MV-4-11 (cell line): ENCODE measurements at regions not wholly inside any gene's neighbourhood (a gene's known extent, or its start where the extent isn't known, plus 50 kb on each side); places are given as distances from the start of the nearest gene placed in this dataset.

Experiments
- DNase-seq: peaks from one replicate; lab custom pipeline; 2025; lab: John Stamatoyannopoulos, UW

DNA sequence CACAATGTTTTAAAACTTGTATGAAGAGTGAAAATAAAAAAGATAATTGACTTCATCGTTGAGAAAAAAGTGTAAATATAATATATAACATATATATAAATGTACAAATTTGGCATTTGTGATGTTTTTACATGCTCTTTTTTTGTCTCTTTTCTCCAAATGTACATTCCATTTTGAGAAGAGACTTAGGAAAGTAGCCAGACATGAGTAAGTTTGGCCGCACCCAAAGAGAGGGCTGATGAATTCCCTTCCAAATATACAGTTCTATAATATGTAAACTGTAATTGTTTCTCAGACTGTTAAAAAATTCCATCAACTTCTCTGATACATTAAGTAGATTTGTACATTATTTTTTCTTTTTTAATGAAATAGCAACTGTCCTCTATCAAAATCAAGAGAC is 193.2 kb upstream of the MAP3K1 start:
- DNase-seq, result no peak

DNA sequence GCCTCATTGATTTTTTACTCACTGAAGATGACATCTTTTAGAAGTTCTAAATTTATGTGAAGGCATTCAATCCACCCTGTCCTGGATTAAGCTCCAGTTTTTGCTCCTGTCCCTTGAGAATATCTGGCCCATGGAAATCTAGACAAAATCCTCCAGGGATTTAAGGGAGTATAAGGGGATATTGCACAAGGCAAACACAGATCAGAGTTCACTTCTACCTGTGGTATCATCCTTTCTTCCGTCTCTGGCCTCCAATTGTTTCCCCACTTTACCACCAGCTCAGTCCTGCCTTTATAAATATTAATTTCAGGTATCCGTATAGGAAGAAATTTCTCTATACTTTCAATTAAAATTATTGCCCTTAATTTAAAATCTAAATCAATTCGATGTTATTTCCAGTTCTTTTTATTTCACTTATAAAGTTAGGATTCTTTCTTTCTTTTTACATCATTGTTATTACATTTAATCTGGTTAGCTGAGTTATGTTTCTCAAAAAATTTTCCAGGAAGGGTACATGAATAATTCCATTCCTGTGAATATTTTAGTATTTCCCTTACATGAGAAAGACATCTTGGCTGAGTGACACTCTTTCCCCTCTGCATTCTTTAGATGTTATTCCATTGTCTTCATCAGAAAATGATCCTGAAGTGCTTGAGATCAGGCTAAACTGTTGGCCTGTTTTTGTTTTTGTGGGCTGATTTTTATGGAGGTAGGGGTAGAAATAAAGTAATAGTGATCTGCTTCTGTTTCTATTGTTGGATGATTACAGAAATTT is 194.3 kb upstream of the MAP3K1 start:
- no peak for DNase-seq

DNA sequence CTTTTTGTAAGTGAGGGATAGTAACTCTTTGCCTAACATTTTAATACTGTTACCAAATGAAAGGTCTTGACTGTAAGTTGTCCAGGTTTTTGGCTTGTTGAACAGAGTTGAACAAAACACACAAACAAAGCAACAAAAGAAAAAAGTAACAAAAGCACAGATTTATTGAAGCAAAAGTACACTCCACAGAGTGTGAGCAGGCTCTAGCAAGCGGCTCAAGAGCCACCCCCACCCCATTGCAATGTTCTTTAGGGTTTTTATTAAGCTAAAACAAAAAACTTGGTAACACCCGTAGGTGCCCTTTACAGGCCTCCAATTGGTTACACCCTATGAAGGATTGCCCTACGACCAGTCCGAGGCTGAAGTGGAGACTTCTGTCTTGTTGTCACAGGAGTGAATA is 197.4 kb upstream of the MAP3K1 start:
- no peak for DNase-seq

DNA sequence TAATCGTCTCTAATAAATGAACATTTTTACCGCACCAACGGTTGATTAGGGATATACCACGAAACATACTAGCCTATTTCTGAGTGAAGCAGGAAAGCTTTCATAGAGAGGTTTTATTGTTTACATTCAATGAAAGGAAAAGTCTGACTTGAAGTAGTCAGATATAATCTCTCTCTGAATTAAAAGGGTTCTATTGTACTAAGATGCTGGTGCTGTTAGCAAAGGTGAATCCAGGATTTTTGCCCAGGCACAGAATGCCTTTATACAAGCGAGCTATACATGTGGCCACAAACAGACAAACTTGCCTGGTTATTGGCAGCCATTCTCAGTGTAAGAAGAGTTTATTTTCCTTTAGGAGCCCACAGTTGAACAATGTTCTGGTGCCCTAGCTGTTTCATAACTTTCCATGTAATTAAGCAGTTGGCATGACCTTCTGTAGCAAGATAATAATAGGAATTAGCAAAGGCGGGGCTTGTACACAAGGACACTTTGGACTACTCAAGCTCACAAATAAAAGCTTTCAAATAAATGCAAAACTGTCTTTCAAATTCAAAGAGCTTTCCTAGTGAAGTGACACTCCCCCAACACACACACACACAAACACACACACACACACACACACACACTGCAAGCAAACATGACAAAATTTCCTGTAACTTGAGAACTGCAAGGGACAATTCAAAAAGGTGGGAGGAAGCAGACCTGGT is 198.7 kb upstream of the MAP3K1 start:
- no peak for DNase-seq

DNA sequence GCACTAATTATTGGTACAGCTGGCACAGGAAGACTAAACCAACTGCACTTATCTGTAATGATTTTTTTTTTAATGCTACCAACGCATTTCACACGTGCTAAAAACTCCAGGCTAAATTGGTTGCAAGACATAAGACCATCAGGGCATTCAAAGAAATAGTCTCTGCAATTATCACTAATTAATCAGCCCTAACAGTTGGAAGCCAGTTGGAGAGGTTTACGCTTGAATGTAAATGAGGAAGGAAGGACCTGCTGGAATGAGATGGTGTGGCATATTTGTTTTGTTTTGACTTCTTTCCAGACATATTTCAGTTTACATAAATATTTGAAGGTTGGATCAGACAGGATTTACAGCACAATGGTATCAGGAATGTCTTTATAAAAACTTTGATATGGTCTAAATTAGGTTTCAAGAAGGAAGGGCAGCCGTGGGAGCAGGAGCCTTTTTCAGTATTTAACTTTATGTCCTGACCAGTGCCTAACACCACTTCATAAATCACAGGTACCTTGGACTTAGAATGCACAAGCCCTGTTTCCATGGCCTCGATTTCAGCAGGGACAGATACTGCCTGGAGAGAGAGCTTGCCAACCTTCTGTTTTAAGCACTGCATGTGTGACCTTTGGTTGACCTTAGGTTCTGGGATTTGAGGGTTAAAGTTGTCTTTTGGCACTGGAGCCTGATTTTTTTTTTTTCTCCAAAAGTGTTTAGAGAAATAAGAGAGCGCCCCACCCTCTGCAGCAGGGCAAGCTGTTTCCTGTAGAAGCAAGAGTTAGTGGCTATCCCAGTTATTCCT is 199.8 kb upstream of the MAP3K1 start:
- peak; percentile 36 for DNase-seq

DNA sequence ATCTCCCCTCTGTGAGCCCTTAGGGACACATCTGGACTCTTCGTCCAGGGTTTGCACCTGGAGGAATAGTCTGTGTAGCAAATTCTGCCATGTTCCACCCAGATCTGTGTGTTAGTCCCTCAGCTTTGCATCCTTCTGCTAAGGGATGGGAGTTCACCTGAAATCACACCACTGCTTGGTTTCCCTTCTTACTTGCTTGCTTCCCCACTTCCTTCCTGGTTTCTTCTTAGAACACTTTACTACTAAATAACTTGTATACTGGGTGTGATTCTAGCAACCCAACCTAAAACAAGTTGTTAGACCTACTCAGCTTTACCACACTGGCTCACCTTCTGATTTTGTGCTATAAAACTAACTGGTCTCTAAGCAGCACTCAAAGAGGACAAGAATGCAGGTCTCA is 202.6 kb upstream of the MAP3K1 start:
- DNase-seq, result no peak

DNA sequence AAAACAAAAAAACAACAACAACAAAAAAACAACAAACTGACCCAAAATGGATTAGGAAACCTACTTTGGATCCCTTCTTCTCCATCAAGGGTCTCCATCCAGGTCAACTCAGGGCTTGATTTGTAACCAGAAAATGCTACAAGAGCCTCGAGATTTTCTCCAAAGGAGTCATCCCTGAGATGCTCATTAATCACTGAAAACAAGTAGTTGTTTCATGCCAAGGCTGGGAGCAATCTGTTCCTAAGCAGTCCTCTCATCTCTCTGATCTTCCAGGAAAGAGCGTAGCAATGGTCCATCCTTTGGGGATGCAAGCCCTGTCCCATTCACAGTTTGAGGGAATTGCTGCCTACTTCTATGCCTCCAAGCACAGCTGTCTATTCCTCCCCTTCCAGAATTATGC is 203.0 kb upstream of the MAP3K1 start:
- no peak for DNase-seq

DNA sequence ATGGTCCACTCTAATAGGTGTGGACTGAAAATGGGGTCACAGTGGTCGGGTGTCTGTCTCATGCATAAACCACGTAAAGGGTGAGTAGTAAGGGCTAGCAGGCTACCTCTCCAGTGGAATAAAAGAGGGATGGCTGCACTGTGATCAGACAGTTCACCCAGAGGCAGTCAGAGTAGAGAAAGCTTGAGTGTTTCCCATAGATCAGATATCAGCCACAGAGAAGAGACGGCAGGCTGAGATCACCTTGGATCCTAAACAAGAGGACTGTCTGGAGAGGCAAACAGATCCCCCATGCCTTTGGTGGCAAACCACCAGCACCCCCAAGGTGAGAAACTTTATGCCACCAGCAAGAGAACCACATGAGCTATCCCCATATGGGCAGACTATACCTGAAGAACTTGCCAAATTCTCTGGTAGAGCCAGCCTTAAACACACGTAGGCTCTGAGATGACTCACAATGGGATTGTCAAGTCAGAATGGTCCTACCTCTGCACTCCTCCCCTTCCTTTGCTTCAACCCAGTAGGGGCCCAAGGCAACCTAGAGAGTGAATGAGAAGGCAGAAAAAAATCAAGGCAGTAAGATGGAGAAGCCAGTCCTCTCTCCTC is 205.2 kb upstream of the MAP3K1 start:
- no peak for DNase-seq

DNA sequence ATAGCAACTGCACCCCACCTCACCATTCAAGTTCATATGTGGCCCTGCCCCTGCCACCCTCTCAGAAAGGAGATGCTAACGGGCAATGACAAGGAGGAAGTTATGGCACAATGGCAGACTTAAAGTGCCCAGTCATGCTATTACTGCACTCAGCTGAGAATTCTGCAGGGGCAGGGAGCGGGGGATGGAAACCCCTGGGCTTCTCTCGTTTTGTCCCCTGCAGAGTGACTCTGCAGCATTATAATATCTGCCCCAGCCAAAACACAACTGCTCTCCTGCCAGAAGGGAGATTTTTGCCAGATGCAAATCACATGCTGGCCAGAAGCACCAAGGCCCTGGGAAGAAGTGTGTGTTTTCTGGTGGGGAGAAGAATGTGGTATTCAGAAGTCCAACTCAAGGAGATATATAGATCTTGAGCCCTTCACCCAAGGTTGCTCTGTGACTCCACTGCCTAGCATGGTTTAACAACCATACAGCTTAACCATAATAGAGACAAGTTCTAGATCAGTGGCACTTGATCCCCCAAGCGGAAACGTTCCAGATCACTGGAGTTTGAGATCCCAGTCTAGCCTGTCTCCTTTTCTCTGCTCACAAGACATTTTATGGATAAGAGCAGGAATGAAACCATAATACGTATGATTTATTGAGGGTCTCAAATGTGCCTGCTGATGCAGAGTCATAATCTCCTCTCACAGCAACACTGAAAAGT is 207.0 kb upstream of the MAP3K1 start:
- DNase-seq, result peak; percentile 54

DNA sequence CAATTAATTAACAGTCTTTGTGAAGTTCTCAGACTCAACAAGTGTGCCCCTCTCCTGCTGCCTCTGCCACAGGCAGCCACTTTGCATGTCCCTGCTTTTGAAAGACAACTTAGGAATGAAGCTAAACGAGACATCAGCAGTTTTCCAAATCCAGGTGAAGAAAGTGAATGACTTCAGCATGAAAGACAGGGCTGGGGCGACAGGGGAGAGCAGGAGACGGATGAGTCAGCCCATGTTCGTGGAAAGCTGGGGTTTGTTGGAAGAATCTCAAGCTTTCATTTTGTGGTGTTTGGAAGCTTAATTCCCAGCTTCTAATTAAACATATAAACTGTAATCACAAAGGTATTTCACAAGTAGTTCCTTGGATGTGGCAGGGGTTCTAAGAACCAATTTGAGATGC is 207.8 kb upstream of the MAP3K1 start:
- no peak for DNase-seq

DNA sequence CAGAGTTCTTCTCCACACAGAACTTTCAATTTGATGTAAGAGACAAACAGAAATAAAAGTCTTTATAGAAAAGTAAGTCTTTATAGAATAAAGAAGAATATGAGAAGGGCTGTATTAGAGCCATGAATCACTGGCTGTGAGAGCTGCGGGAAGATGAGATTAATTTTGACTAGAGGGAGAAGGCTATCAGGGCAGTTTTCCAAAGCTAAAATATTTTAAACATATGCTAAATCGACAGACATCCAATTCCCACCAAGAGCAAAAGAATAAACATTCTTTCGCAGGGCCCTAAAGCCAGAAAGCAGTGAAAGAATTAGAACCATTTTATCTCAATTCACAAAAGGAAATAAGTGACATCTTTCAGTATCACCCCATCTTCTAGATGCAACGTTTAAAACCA is 208.3 kb upstream of the MAP3K1 start:
- no peak for DNase-seq

DNA sequence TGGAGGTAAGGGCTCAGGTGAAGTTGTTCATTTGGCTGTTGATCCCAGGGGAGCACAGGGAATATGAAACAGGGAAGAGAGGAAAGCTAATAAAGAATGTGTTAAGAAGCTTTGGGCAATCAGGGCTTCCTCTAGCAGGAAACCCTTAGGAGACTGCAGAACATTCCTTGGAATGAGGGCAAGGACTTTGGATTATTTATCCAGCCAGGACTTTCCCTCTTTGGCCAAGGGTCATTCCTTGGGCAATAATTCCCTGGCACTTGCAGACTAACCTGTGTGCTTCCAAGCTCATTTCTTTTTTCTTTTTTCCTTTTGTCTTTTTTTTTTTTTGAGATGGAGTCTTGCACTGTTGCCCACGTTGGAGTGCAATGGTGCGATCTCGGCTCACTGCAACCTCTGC is 209.2 kb upstream of the MAP3K1 start:
- no peak for DNase-seq

DNA sequence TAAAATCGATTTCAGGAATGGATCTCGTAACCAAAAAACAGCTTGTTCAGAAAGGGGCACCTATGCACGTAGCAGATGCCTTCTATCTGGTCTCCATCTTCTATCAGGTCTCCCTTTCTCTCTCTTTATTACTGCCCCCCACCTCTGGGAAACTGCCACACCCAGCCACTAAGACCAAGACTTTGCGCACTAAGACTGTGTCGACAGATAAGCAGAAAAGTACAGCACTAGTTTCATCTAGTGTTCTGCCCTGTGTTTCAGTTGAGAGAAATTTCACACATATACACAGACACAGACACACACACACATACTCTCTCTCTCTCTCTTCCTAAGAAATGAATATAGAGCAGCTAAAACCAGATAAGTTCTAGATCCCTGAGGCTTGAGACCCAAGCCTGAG is 210.1 kb upstream of the MAP3K1 start:
- no peak for DNase-seq

DNA sequence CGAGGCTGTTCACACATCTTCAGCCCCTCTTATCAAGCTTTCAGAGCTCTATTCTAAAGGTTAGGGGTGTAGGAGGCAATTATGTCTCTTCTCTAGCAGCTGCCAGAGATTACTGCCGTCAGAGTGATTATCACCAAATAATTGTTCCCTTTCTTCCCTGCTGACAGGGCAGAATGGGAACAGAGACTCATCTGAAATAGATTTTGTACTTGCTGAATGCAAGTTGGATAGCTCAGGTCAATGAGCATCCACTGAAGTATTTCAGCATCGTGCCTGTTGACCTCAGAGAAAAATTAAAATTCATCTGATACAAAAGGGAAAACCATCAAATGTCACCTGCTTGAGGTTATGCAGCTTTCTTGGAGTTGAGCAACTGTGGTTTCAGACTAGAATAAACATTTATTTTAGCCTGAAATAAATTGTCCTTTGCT is 213.7 kb upstream of the MAP3K1 start:
- no peak for DNase-seq

DNA sequence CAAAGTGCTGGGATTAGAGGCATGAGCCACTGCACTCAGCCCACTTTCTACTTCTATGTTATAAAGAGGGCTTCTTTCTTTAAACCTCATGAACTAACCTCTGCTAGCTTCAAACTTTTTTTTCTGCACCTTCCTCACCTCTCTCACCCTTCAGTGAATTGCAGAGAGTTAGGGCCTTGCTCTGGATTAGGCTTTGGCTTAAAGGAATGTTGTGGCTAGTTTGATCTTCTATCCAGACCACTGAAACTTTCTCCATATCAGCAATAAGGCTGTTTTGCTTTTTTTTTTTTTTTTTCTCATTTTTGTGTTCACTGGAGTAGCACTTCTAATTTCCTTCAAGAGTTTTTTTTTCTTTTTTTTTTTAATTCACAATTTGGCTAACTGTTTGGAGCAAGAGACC is 216.4 kb upstream of the MAP3K1 start:
- no peak for DNase-seq

DNA sequence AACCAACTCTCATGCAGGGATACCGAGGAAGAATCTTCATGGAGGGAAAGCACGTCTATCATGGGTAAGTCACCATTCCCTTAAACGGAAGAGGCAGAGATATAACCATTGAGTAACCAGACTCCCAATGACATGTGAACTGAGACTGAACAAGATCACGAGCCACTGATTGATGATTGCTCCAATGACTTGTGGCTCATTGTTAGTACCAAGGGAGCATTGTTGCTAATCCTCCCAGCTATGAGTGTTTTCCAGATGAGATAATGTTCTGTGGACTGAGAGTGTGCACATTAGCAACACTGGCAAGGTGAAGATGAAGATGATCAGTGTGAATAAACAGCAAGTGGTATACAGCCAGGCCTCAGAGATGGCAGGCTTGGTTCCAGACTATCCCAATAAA is 219.2 kb upstream of the MAP3K1 start:
- no peak for DNase-seq

DNA sequence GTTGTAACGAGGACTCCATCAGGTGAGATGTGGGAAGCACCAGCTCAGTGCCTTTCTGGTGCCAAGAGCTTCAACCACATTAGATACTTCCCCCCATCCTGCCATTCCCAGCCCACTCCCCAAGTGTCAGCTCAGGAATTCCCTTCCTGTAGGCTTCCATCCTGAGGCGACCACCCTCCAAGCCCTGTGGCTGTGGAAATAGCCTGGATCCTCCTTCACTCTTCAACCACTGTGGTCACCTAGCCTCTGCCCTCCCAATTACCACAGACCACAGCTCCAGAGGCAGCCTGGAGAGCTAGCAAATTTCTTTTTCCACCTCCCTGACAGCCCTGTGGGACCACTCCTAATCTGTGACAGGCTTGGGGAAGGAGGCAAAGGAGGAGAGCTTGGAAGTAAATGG is 219.8 kb upstream of the MAP3K1 start:
- DNase-seq, result no peak

DNA sequence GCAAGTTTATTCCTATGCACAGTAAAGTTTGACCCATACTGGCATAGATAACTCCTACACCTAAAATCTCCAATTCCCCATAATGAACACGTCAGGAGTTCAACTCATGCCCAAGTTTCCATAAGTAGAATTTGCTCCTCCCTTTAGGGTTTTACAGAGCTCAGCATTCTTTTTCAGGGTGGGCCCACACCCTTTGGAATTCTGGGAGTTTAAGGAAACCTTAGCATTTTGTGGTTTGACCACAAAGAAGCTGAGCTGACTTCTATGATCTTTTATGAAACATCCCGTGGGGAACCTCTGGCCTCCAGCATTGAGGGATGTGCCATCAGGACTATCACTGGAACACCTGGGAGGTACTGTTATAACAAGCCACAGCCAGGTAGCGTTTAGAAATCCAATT is 220.6 kb upstream of the MAP3K1 start:
- DNase-seq, result no peak

DNA sequence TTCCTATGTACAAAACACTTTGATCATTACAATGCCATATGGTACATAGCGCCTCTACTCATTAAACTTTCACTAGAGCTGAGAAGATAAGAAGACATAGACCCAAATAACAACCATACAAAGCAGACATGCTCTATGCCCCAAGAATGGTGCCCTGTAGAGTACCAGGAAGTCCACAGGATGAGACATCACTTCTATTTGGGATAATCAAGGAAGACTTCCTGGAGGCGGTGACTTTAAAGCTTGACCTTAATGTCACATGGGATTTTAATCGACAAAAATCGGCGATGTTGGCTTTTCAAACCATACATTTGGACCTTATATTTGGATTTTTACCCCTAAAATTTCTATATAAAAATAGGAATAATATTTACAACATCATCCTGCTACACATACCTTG is 224.3 kb upstream of the MAP3K1 start:
- no peak for DNase-seq

DNA sequence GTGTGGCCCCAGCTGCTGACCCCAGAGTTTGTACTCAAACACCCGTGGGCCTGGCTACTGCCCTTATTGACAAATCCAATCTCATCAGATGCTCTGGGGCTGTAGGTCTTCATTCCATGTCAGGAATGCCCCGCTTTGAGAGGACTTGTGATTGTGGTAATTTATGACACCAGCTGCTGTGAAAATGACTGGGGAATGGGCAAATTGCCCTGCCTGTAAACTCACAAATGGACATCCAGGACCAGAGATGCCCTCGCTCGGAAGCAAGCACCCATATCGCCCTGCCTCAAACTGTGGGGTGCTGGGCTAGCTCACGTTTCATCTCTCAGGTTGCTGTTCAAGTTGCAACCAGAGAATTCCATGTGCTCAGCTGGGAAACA is 225.9 kb upstream of the MAP3K1 start:
- no peak for DNase-seq

DNA sequence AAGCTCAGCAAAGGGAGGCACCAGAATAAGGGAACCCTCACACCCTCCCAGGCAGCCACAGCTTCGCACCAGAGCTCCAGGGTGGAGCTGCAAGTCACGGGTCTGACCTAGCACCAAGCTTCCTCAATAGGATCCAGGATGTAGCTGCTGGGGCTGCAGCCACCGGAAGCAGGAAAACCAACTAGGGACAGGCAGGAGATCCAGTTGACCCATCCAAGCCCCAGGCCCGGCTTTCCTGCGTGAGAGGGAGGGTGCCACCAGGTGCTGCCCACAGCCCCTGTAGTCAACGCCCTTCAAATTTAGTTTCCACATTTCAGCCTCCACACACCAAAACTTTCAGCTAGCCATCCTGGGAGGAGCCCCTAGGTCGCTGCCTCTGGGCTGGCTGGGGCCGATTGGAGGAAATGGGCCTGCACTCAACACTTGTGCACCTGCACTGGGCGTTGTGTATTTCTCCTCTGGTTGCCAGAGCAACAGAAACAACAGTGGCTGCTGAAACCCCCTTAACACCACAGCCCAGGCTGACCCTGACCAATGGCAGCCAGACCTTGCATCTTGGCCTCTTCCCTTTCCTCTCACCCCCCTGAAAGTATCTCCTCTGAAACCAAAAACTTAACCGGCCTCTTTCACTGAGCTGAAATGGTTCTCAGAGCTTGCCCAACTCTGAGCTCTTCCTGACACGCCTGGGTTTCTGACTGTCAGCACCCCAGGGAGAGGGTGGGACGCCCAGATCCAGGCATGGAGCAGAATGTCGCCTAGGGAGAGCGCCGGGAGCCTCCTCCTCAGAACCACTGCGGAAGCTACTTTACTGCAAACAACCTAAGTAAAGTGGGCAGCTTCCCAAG is 226.5 kb upstream of the MAP3K1 start:
- peak; percentile 41 for DNase-seq
